ENCODE measurements at regions not wholly inside any gene's neighbourhood (a gene's known extent, or its start where the extent isn't known, plus 50 kb on each side); places are given as distances from the start of the nearest gene placed in this dataset.

DNA sequence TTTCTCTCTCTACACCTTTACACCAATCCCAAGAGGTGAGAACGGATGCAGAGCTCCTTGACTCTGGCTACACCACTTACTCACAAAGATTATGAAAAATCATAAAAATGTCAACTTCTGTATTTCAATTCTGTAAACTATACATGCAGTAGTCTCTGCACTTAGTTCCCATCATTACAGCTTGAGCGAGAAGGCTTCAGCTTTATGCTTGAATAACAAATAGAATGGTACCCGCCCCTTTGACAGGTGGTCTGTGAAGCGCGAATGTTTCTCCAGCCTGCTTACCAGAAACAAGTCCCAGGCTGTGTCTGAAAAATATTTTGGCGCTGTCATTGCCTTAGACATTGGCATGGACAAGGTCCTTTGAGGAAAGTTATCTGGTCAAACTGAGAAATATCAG is 562.4 kb upstream of the CLINT1 start:
- Mint-ChIP-seq H3K27ac (ENCODE audit: unreplicated experiment) (no peak overlapping the region), H3K4me3 (ENCODE audit: unreplicated experiment) (no peak overlapping the region)

DNA sequence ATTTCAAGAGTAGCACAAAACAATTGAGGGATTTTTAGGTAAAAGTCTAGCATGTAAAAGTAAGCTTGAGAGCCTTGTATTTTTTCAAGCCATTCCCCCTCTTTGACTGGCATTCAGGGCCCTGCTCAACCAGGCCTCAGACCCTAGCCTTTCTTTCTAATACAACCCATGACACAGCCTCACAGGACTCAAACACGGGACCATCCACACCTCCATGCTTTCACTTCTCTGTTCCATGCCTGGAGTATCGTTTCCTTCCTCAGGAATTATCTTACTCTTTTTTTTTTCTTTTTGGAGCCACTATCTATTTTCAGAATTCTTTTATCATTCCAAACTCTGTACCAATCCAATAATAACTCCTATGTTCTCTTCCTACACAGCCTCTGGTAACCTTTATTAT is 560.2 kb upstream of the CLINT1 start:
- no peaks in the 10 kb centered on the region for H3K27me3 Mint-ChIP-seq (ENCODE audit: unreplicated experiment)
- H3K27ac Mint-ChIP-seq (ENCODE audit: unreplicated experiment): no peak overlapping the region
- no peak for DNase-seq (ENCODE audit: extremely low spot score, unreplicated experiment)
- peaks cover 7% of the 10 kb centered on the region for H3K36me3 Mint-ChIP-seq (ENCODE audit: unreplicated experiment)
- peaks cover 20% of the 10 kb centered on the region for H3K9me3 Mint-ChIP-seq (ENCODE audit: unreplicated experiment)
- TF ChIP-seq, protein P1, sequence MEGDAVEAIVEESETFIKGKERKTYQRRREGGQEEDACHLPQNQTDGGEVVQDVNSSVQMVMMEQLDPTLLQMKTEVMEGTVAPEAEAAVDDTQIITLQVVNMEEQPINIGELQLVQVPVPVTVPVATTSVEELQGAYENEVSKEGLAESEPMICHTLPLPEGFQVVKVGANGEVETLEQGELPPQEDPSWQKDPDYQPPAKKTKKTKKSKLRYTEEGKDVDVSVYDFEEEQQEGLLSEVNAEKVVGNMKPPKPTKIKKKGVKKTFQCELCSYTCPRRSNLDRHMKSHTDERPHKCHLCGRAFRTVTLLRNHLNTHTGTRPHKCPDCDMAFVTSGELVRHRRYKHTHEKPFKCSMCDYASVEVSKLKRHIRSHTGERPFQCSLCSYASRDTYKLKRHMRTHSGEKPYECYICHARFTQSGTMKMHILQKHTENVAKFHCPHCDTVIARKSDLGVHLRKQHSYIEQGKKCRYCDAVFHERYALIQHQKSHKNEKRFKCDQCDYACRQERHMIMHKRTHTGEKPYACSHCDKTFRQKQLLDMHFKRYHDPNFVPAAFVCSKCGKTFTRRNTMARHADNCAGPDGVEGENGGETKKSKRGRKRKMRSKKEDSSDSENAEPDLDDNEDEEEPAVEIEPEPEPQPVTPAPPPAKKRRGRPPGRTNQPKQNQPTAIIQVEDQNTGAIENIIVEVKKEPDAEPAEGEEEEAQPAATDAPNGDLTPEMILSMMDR (IDR thresholded peaks at IDR 0.05): no peak
- H3K4me1 Mint-ChIP-seq (ENCODE audit: unreplicated experiment): peaks cover 41% of the 10 kb centered on the region
- H3K4me3 Mint-ChIP-seq (ENCODE audit: unreplicated experiment): no peak overlapping the region

More for the DNA sequence above, 562.4 kb upstream of the CLINT1 start:
- Mint-ChIP-seq H3K36me3 (ENCODE audit: unreplicated experiment) (peaks cover 7% of the 10 kb centered on the region), H3K4me1 (ENCODE audit: unreplicated experiment) (peaks cover 28% of the 10 kb centered on the region), H3K9me3 (ENCODE audit: unreplicated experiment) (peaks cover 20% of the 10 kb centered on the region), H3K27me3 (ENCODE audit: unreplicated experiment) (no peaks in the 10 kb centered on the region)
- DNase-seq (ENCODE audit: extremely low spot score, unreplicated experiment): no peak
- TF ChIP-seq, protein P1 (IDR thresholded peaks at IDR 0.05): no peak

DNA sequence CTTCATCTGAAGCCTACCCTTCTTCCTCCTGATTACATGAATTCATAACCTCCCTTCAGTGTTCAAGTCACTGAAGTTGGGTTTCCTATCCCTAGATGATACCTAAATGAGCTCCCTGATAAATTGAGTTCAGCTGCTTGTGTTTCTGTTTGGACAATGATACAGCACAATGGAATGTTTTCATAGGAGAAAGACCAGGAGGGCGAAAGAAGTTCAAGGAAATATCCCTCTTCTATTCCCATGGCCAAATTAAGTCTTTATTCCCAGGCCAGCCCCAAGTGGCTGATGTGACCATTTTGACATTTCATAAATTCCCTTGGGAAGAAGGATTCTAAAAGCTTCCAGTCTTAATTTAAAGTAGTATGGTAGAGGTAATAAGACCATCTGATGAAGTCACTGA is 555.8 kb upstream of the CLINT1 start:
- Mint-ChIP-seq H3K27me3 (ENCODE audit: unreplicated experiment) (no peaks in the 10 kb centered on the region), H3K4me1 (ENCODE audit: unreplicated experiment) (peaks cover 25% of the 10 kb centered on the region), H3K4me3 (ENCODE audit: unreplicated experiment) (peak overlapping the region; percentile 2), H3K27ac (ENCODE audit: unreplicated experiment) (no peak overlapping the region), H3K9me3 (ENCODE audit: unreplicated experiment) (peaks cover 7% of the 10 kb centered on the region), H3K36me3 (ENCODE audit: unreplicated experiment) (peaks cover 6% of the 10 kb centered on the region)
- no peak for DNase-seq (ENCODE audit: extremely low spot score, unreplicated experiment)
- TF ChIP-seq, protein P1 (IDR thresholded peaks at IDR 0.05): no peak

DNA sequence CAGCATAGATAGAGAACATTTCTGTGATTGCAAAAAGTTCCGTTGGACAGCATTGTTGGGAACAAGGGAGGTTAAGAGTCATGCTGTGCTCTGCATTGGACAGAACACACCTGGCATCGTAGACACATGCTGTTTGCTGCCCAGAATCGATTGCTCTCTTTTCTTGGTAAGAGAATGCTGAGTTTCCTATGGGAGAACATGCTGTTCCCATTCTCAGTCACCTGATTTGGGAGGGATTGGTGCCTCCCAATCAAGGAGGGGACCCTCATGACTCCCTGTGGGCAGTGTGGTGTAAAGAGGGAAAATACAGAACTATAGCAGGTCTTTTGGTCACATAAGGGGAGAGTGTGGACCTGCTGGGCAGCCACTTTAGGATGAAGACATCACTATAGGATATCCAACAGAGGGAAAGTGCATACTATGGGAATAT is 555.4 kb upstream of the CLINT1 start:
- DNase-seq (ENCODE audit: extremely low spot score, unreplicated experiment): no peak
- Mint-ChIP-seq H3K4me3 (ENCODE audit: unreplicated experiment) (no peak overlapping the region), H3K4me1 (ENCODE audit: unreplicated experiment) (peaks cover 25% of the 10 kb centered on the region), H3K27ac (ENCODE audit: unreplicated experiment) (peak overlapping the region; percentile 59), H3K36me3 (ENCODE audit: unreplicated experiment) (peaks cover 2% of the 10 kb centered on the region), H3K9me3 (ENCODE audit: unreplicated experiment) (peaks cover 2% of the 10 kb centered on the region), H3K27me3 (ENCODE audit: unreplicated experiment) (no peaks in the 10 kb centered on the region)
- TF ChIP-seq, protein P1 (IDR thresholded peaks at IDR 0.05): no peak

DNA sequence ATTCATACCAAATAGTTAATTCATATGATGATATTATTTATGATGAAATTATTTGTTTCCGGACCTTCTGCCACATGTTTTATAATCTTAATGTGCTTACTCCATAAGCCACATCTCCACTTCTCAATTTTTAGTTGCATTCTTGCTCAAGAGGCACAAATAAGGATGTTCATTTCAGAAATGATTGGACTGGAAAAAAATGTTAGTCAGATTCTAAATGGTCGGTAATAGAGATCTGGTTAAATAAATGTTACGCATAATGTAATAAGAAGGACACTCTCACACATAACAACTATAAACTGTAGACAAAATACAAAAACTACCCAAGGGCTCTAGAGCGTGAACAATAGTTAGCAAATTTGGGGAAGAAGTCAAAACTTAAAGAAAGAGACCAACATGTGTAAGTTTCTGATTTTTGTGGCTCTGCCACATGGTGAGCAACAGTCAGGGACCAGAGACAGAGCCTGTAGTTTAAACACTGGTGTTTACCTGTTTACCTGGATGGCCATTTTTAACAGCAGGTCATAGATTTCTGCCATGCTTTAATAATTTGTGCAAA is 554.3 kb upstream of the CLINT1 start:
- no peak for DNase-seq (ENCODE audit: extremely low spot score, unreplicated experiment)
- H3K27ac Mint-ChIP-seq (ENCODE audit: unreplicated experiment): no peak overlapping the region
- TF ChIP-seq, protein P1 (IDR thresholded peaks at IDR 0.05): no peak
- no peaks in the 10 kb centered on the region for H3K9me3 Mint-ChIP-seq (ENCODE audit: unreplicated experiment)
- no peak overlapping the region for H3K4me3 Mint-ChIP-seq (ENCODE audit: unreplicated experiment)
- H3K36me3 Mint-ChIP-seq (ENCODE audit: unreplicated experiment): peaks cover under 1% of the 10 kb centered on the region
- peaks cover 25% of the 10 kb centered on the region for H3K4me1 Mint-ChIP-seq (ENCODE audit: unreplicated experiment)
- H3K27me3 Mint-ChIP-seq (ENCODE audit: unreplicated experiment): no peaks in the 10 kb centered on the region
